Transverse colon (tissue), 4 donors: ENCODE measurements at regions not wholly inside any gene's neighbourhood (a gene's known extent, or its start where the extent isn't known, plus 50 kb on each side); places are given as distances from the start of the nearest gene placed in this dataset.
"Not testable (repeated sequence)": the region's sequence is repeated elsewhere in the genome, so short reads cannot be mapped to it uniquely, and the experiment has no call there.

Experiments used
- DNase-seq: peaks from one replicate; pipeline ENCODE4 v3.0.0-alpha.2; 2019
- H3K27ac ChIP-seq, 4 donors: fragments of 200-600 bp; sonication (generic); 2 replicates each; pipeline ENCODE4 v1.5.1; 2016 to 2018; ENCODE audit warnings: inconsistent platforms in 4 of 4
- H3K27me3 ChIP-seq: fragments of 200-600 bp; sonication (generic); 2 replicates; pipeline ENCODE4 v1.5.1; 2017; ENCODE audit warnings: inconsistent platforms
- H3K36me3 ChIP-seq, 4 donors: fragments of 200-600 bp; sonication (generic); 2 replicates each; pipeline ENCODE4 v1.5.1; 2017 to 2019; ENCODE audit warnings: inconsistent platforms in 4 of 4
- H3K4me1 ChIP-seq, 4 donors: fragments of 200-600 bp; sonication (generic); 2 replicates each; pipeline ENCODE4 v1.5.1; 2017 to 2020; ENCODE audit warnings: inconsistent platforms in 4 of 4
- H3K4me3 ChIP-seq, 4 donors: fragments of 200-600 bp; sonication (generic); 1 replicate in 1 of 4; 2 replicates in 3 of 4; pipeline versions ENCODE4 v1.5.1 to v1.6.1; 2017 to 2019; ENCODE audit warnings: inconsistent platforms in 4 of 4
- H3K9me3 ChIP-seq, 2 donors: fragments of 200-600 bp; sonication (generic); 2 replicates each; pipeline ENCODE4 v1.5.1; 2017 to 2019; ENCODE audit warnings: inconsistent platforms in 2 of 2
- CTCF ChIP-seq, 5 experiments: fragments of 200-600 bp in 3 of 5; fragments of 450-650 bp in 2 of 5; sonication (generic) in 3 of 5; IDR thresholded peaks; 1 replicate in 2 of 5; 2 replicates in 3 of 5; pipeline ENCODE4 v1.5.1; 2016 to 2017; ENCODE audit warnings: antibody characterized with exemption in 5 of 5, inconsistent platforms in 3 of 5, mild to moderate bottlenecking in 2 of 5, moderate library complexity in 1 of 5
- EP300 ChIP-seq: sonication (generic); formaldehyde crosslinking; IDR thresholded peaks from one replicate; pipeline ENCODE4 v1.6.1; 2017; ENCODE audit warnings: antibody characterized with exemption, low read depth
- POLR2A ChIP-seq: fragments of 450-650 bp; IDR thresholded peaks from one replicate; pipeline ENCODE4 v1.6.1; 2016; ENCODE audit warnings: antibody characterized with exemption, mild to moderate bottlenecking, moderate library complexity
- POLR2AphosphoS5 ChIP-seq, 3 donors: sonication (generic); formaldehyde crosslinking; IDR thresholded peaks; one replicate each; pipeline ENCODE4 v1.6.1; 2016; ENCODE audit warnings: antibody characterized with exemption in 3 of 3
- WGBS, 2 donors: methylation state at CpG; one replicate each; pipeline ENCODE4 v1.1.5; 2018; ENCODE audit warnings: low coverage in 1 of 2; 5-methylcytosine and 5-hydroxymethylcytosine counted together
- in situ Hi-C, 4 donors: fragments of 200-750 bp; cut with MboI; loops; one replicate each; pipeline versions ENCODE4 v1.15.0 to v1.15.1; 2017; ENCODE audit warnings: low sequenced_read_pairs in 3 of 4, low pct_ligation_motif_present in 1 of 4, low pct_unique_long_range_greater_than_20kb in 1 of 4
- intact Hi-C: fragments of 100-400 bp; cut with DNase I; formaldehyde crosslinking; loops from one replicate; pipeline ENCODE4 v1.15.1; 2023; ENCODE audit warnings: low total_unique reads

GRCh38 chr4:79588679-79589078, 180.7 kb upstream of the GK2 start:
- no peaks in the 10 kb centered on the region for H3K27me3 ChIP-seq
- no peak overlapping the region for H3K27ac ChIP-seq
- intact Hi-C loops (no loop called here), in situ Hi-C loops (no loop called here)
- no peak overlapping the region for H3K4me3 ChIP-seq
- H3K4me1 ChIP-seq, result no peaks in the 10 kb centered on the region
- H3K9me3 ChIP-seq, result no peaks in the 10 kb centered on the region
- no peak for DNase-seq
- 53% methylated on average over 1 of the region's 1 CpG; no CpG with 5 or more reads in 1 of the 2 donors for WGBS, 2 donors
- H3K36me3 ChIP-seq, result no peaks in the 10 kb centered on the region
- TF ChIP-seq CTCF (IDR thresholded peaks at IDR 0.05), result no peak
- no peak for TF ChIP-seq EP300
- TF ChIP-seq POLR2A, result no peak
- no peak for TF ChIP-seq POLR2AphosphoS5 (IDR thresholded peaks at IDR 0.05)

GRCh38 chr4:79587207-79587606, 179.2 kb upstream of the GK2 start:
- H3K36me3 ChIP-seq, H3K27ac ChIP-seq, H3K27me3 ChIP-seq, DNase-seq, in situ Hi-C loops, intact Hi-C loops, H3K4me3 ChIP-seq, H3K9me3 ChIP-seq, H3K4me1 ChIP-seq: not testable (repeated sequence)
- WGBS, 2 donors, result 89 to 100% methylated on average over 1 to 2 of the region's 2 CpGs

- H3K4me3 ChIP-seq, result no peak overlapping the region
- no peak for DNase-seq
- in situ Hi-C loops, result no loop called here
- 74 to 78% methylated on average over 3 of the region's 3 CpGs for WGBS, 2 donors
- no peaks in the 10 kb centered on the region for H3K27me3 ChIP-seq
- TF ChIP-seq POLR2AphosphoS5 (IDR thresholded peaks at IDR 0.05) (no peak), POLR2A (no peak), CTCF (IDR thresholded peaks at IDR 0.05) (no peak), EP300 (no peak)
- H3K4me1 ChIP-seq, result no peaks in the 10 kb centered on the region
- H3K36me3 ChIP-seq, result no peaks in the 10 kb centered on the region
- no peak overlapping the region for H3K27ac ChIP-seq
- H3K9me3 ChIP-seq, result no peaks in the 10 kb centered on the region
- intact Hi-C loops, result no loop called here
Measured at GRCh38 chr4:79585834-79586233, 177.8 kb upstream of the GK2 start.

- WGBS, 2 donors, result 60 to 80% methylated on average over 1 to 2 of the region's 2 CpGs
- Histone ChIP-seq H3K27me3 (no peaks in the 10 kb centered on the region), H3K27ac (no peak overlapping the region), H3K36me3 (no peaks in the 10 kb centered on the region), H3K9me3 (no peaks in the 10 kb centered on the region), H3K4me3 (no peak overlapping the region), H3K4me1 (no peaks in the 10 kb centered on the region)
- TF ChIP-seq POLR2A (no peak), EP300 (no peak)
- intact Hi-C loops (no loop called here), in situ Hi-C loops (no loop called here)
- DNase-seq, result no peak
Measured at GRCh38 chr4:79585330-79585729, 177.3 kb upstream of the GK2 start.

- 73 to 77% methylated on average over 3 of the region's 3 CpGs for WGBS, 2 donors
- H3K27me3 ChIP-seq, result no peaks in the 10 kb centered on the region
- H3K4me1 ChIP-seq, result no peaks in the 10 kb centered on the region
- no peaks in the 10 kb centered on the region for H3K9me3 ChIP-seq
- in situ Hi-C loops (no loop called here), intact Hi-C loops (no loop called here)
- H3K36me3 ChIP-seq, result no peaks in the 10 kb centered on the region
- no peak for DNase-seq
- TF ChIP-seq POLR2A, result no peak
- no peak for TF ChIP-seq EP300
- TF ChIP-seq POLR2AphosphoS5 (IDR thresholded peaks at IDR 0.05), result no peak
- TF ChIP-seq CTCF (IDR thresholded peaks at IDR 0.05), result no peak
- no peak overlapping the region for H3K27ac ChIP-seq
- no peak overlapping the region for H3K4me3 ChIP-seq
Measured at GRCh38 chr4:79584902-79585301, 176.9 kb upstream of the GK2 start.
